Omental fat pad (tissue), 3 donors: ENCODE measurements at regions not wholly inside any gene's neighbourhood (a gene's known extent, or its start where the extent isn't known, plus 50 kb on each side); places are given as distances from the start of the nearest gene placed in this dataset. TPM values are rescaled to one million over a fixed set of nuclear protein-coding genes. Genes with fewer than 3 reads are reported as not detected.
"Not testable (repeated sequence)": the region's sequence is repeated elsewhere in the genome, so short reads cannot be mapped to it uniquely, and the experiment has no call there.

Experiments used
- ATAC-seq: fragments of 150-250 bp; one replicate; pipeline ENCODE4 v1.9.1; 2016; ENCODE audit warnings: mild to moderate bottlenecking, moderate library complexity; ENCODE audit not compliant: low FRiP score
- DNase-seq: peaks from one replicate; pipeline ENCODE4 v3.0.0-alpha.2; 2019; ENCODE audit warnings: low spot score
- CTCF ChIP-seq, 3 donors: fragments of 450-650 bp; IDR thresholded peaks; one replicate each; pipeline ENCODE4 v1.5.1; 2016 to 2017; ENCODE audit warnings: antibody characterized with exemption in 3 of 3, mild to moderate bottlenecking in 3 of 3, moderate library complexity in 2 of 3
- small RNA-seq: library from RNA; depleted of rRNA; stranded (forward); fragments of <200 nt; gene quantifications from one replicate; pipeline ENCODE3, GENCODE V24; 2016

- no peak for TF ChIP-seq CTCF (IDR thresholded peaks at IDR 0.05)
- ATAC-seq (no peak), DNase-seq (no peak)
Observed at GRCh38 chr7:69531050-69531449, 67.2 kb upstream of the AUTS2 start.

GRCh38 chr7:69534461-69535041 lies 63.7 kb upstream of the AUTS2 start:
- ATAC-seq: no peak
- no peak for DNase-seq
- no peak for TF ChIP-seq CTCF (IDR thresholded peaks at IDR 0.05)

- TF ChIP-seq CTCF (IDR thresholded peaks at IDR 0.05): no peak
- ATAC-seq: no peak
Observed at GRCh38 chr7:69537691-69538090, 60.6 kb upstream of the AUTS2 start.

GRCh38 chr7:69539531-69539930 lies 58.7 kb upstream of the AUTS2 start:
- TF ChIP-seq CTCF (IDR thresholded peaks at IDR 0.05): no peak

More at GRCh38 chr7:69537691-69538090, 60.6 kb upstream of the AUTS2 start:
- DNase-seq: no peak

GRCh38 chr7:69540287-69540686 lies 58.0 kb upstream of the AUTS2 start:
- no peak for ATAC-seq
- TF ChIP-seq CTCF (IDR thresholded peaks at IDR 0.05): no peak
- DNase-seq: no peak

More at GRCh38 chr7:69539531-69539930, 58.7 kb upstream of the AUTS2 start:
- ATAC-seq: no peak
- DNase-seq: no peak

GRCh38 chr7:69541779-69542432 lies 56.4 kb upstream of the AUTS2 start:
- not testable (repeated sequence) for ATAC-seq, DNase-seq

GRCh38 chr7:69545175-69545574 lies 53.1 kb upstream of the AUTS2 start:
- no peak for TF ChIP-seq CTCF (IDR thresholded peaks at IDR 0.05)
- DNase-seq (no peak), ATAC-seq (no peak)

Small RNA genes in the stretch of these regions (small RNA-seq; reads per million reads assigned to genes)
- not detected for gene MTATP6P21
- not detected for gene RF00019
- gene RNA5SP231: not detected
- gene RNU6-229P: not detected
- not detected for gene RNU6-832P
